Mucosa of descending colon (tissue), 3 donors: ENCODE measurements at regions not wholly inside any gene's neighbourhood (a gene's known extent, or its start where the extent isn't known, plus 50 kb on each side); places are given as distances from the start of the nearest gene placed in this dataset.

ENCODE experiments used
- ATAC-seq: fragments of 200-7000 bp; cut with Tn5 transposase; one replicate; pipeline ENCODE4 v1.9.1; 2020; ENCODE audit warnings: mild to moderate bottlenecking, moderate library complexity
- DNase-seq, 3 donors: peaks; one replicate each; pipeline ENCODE4 v3.0.0-alpha.2; 2020
- H3K36me3 ChIP-seq: fragments of 200-600 bp; one replicate; pipeline ENCODE4 v1.8.0; 2021; ENCODE audit warnings: low read depth, mild to moderate bottlenecking
- H3K4me1 ChIP-seq: fragments of 200-600 bp; one replicate; pipeline ENCODE4 v1.8.0; 2021; ENCODE audit warnings: low read depth, mild to moderate bottlenecking
- H3K4me3 ChIP-seq: fragments of 200-600 bp; one replicate; pipeline ENCODE4 v1.8.0; 2021; ENCODE audit warnings: mild to moderate bottlenecking
- H3K9me3 ChIP-seq: fragments of 200-600 bp; one replicate; pipeline ENCODE4 v1.8.0; 2021; ENCODE audit warnings: mild to moderate bottlenecking
- intact Hi-C, 2 donors: fragments of 100-400 bp; cut with DNase I in 1 of 2; cut with micrococcal nuclease in 1 of 2; formaldehyde crosslinking; loops; one replicate each; pipeline versions ENCODE4 v1.11.0 to v1.11.1; 2022; cut with DNase I, micrococcal nuclease
- TF ChIP-seq, protein P1 (sequence below): fragments of 200-600 bp; IDR thresholded peaks from one replicate; pipeline ENCODE4 v1.8.0; 2022; ENCODE audit warnings: antibody characterized with exemption, mild to moderate bottlenecking
- donor health status: DM: no; HTN: no; CAD: no; lungs with moderate emphysema.
- donor health status: DM: no; HTN: no; CAD: no.
- donor health status: DM: no; HTN: yes; CAD: no.

DNA sequence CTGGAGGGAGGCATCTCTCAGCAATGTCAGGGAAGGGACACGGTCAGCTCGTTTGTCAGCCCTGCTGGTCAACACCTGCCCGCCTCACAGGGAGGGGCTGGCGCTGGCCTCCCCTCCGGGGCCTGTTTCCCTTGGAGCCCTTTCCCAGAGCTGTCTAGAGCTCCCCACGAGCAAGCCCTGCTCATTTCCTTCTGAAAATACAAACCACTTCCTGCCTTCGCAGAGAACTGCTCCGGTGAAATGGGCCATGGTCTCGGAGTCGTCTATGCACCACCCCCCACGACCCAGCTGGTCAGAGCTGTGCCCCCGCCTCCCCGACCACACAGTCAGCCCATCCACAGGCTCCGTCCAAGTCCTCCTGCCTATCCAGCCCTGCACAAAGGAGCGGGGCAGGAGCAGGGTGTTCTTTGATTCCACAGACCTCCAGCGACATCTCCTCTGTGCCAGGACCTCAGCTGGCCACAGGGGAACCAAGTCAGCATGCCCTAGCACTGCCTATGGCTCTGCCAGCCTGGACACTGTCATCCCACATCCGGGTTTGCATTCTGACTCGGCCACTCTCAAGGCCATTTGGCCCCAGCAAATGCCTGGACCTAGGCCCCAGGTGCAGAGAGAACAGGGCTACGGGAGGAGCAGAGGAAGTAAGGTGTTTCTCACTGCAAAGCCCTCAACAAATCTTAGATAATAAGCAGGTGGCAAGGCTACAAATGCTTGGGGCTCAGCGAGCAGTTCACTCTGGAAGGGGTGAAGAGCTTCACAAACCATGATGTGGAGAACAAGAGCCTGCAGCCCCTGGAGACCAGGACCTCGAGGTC lies 82.1 kb upstream of the WNT11 start:
- H3K4me3 ChIP-seq, result no peak overlapping the region
- DNase-seq, result no peak
- intact Hi-C loops, result no loop called here
- ATAC-seq, result peak; percentile 22
- H3K36me3 ChIP-seq, result no peaks in the 10 kb centered on the region
- no peaks in the 10 kb centered on the region for H3K4me1 ChIP-seq
- H3K9me3 ChIP-seq, result no peaks in the 10 kb centered on the region
- TF ChIP-seq, protein P1, sequence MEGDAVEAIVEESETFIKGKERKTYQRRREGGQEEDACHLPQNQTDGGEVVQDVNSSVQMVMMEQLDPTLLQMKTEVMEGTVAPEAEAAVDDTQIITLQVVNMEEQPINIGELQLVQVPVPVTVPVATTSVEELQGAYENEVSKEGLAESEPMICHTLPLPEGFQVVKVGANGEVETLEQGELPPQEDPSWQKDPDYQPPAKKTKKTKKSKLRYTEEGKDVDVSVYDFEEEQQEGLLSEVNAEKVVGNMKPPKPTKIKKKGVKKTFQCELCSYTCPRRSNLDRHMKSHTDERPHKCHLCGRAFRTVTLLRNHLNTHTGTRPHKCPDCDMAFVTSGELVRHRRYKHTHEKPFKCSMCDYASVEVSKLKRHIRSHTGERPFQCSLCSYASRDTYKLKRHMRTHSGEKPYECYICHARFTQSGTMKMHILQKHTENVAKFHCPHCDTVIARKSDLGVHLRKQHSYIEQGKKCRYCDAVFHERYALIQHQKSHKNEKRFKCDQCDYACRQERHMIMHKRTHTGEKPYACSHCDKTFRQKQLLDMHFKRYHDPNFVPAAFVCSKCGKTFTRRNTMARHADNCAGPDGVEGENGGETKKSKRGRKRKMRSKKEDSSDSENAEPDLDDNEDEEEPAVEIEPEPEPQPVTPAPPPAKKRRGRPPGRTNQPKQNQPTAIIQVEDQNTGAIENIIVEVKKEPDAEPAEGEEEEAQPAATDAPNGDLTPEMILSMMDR, result no peak

DNA sequence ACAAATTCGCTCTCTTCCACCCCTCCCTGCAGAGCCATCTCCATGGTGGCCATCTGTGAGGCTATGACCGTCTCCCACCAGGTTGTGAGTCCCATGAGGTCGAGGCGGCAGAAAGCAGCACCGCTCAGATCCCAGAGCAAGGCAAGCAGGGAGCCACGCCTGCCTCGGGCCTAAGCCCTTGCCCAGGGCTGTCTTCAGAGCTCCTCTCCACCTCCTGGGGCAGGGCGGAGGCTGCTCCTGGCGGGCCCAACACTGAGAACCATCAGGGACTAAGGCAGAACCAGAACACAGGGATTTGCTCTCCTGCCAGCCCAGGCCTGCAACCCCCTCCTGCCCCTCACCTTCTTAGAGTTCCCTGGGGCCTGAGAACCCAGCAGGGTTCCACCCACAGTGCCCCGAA lies 80.9 kb upstream of the WNT11 start:
- no peaks in the 10 kb centered on the region for H3K4me1 ChIP-seq
- ATAC-seq, result no peak
- H3K9me3 ChIP-seq, result no peaks in the 10 kb centered on the region
- H3K36me3 ChIP-seq, result no peaks in the 10 kb centered on the region
- intact Hi-C loops, result no loop called here
- TF ChIP-seq, protein P1, result no peak
- DNase-seq, result no peak
- H3K4me3 ChIP-seq, result no peak overlapping the region

DNA sequence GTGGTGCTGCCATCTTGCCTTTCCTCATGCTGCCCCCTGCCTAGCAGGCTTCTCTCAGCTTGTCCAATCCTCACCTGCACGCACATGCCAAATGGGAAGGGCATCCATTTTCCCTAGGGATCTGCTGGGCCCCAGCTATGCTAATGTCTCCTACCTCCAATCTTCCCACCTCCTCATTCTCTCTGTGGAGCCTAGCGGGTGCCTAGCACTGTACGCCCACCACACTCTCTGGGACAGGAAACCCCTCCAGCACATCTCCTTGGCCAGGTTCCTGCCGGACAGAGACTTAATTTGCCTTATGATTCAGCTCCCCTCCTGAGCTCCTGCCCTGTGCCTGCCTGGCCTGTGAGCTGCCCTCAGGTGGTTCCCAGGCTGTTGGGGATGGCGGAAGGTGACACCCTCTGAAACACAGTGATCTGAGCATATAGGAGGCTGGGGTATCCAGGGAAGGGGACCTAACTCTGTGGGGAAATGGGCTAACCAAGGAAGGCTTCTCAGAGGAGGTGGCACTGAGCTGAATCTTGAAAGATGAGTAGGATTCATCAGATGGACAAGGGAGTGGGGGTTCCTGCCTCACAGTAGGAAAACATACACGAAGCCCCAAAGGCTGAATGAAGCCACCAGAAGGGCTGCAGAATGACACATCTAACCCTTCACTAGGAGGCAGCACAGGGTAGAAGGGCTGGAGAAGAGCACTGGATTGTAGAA lies 79.2 kb upstream of the WNT11 start:
- ATAC-seq, result no peak
- Histone ChIP-seq H3K9me3 (no peaks in the 10 kb centered on the region), H3K4me1 (no peaks in the 10 kb centered on the region), H3K4me3 (no peak overlapping the region), H3K36me3 (no peaks in the 10 kb centered on the region)
- intact Hi-C loops, result no loop called here
- TF ChIP-seq, protein P1, result no peak
- DNase-seq, result no peak

DNA sequence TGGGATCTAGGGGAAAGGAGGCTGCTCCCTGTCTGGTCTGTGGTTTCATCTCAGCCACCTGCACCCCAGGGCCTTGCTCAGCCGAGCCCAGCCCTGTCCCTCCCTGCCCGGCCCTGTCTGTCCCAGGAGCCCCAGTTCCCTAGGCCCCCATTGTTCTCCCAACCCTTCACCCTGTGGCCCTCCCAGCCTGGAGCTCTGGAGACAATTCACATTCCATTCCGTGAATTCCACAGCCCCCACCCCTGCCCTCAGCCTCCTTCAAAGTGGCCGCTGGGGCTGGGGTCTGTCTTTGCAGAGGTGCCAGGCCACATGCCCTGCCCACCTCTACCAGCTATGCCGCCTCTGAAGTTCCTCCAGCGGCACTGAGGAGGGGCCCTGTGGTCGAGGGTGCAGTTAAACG lies 77.9 kb upstream of the WNT11 start:
- Histone ChIP-seq H3K4me3 (no peak overlapping the region), H3K4me1 (no peaks in the 10 kb centered on the region), H3K9me3 (no peaks in the 10 kb centered on the region), H3K36me3 (no peaks in the 10 kb centered on the region)
- DNase-seq, result no peak
- ATAC-seq, result no peak
- TF ChIP-seq, protein P1, result no peak
- intact Hi-C loops, result no loop called here

DNA sequence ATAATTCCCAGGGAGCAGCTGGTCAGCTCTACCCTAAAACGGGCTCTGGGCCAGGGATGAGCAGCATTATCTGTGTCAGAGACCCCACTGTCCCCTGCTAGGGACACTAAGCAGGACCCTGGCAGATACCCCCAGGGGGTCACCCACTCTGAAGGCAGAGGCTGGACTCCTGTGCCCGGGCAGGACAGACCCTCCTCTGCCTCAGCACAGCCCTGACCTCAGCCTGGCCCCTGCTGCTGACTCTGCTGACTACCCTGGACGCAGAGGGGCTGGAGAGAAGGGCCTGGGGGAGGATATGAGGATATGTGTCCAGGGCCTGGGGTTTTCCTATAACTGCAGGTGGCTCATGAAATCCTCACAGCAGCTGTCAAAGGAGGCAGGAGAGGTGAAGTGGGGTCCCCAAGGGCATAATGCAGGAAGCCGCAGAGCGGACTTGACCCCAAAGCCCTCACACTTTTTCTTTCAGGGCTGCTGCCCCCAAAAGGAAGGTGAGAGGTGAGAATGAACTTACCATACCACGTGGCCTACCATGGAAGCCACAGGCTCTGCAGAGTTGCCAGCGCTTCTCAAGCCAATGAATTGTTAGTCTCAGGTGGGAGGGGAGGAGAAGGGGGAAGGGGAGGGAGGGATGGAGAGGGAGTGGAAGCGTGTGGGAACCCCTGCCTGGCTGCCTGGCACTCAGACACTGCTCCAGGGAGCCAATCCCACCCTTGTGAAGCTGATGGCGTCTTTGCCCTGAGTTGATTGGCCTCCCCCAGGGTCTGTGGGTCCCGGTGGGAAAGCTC lies 76.7 kb upstream of the WNT11 start:
- Histone ChIP-seq H3K9me3 (no peaks in the 10 kb centered on the region), H3K36me3 (no peaks in the 10 kb centered on the region), H3K4me3 (no peak overlapping the region), H3K4me1 (no peaks in the 10 kb centered on the region)
- ATAC-seq (no peak), DNase-seq (no peak)
- intact Hi-C loops, result no loop called here
- TF ChIP-seq, protein P1, result no peak
